Astrocyte (in vitro differentiated cells and primary cell): ENCODE measurements at regions not wholly inside any gene's neighbourhood (a gene's known extent, or its start where the extent isn't known, plus 50 kb on each side); places are given as distances from the start of the nearest gene placed in this dataset.

ENCODE experiments used
- DNase-seq: peaks from one replicate; pipeline ENCODE4 v3.0.0-alpha.2; 2010; ENCODE audit warnings: low read depth
- FAIRE-seq: peaks from 2 replicates; lab custom pipeline; 2011; peaks lifted over from hg19 to GRCh38; lab: Jason Lieb, UNC
- H2AFZ ChIP-seq: 2 replicates; pipeline ENCODE4 v1.6.0; 2012; ENCODE audit warnings: low read depth, low read length, inconsistent platforms
- H3K27ac ChIP-seq: 2 replicates; pipeline ENCODE4 v1.5.1; 2011; ENCODE audit warnings: low read depth, low read length, inconsistent platforms
- H3K27me3 ChIP-seq: 2 replicates; pipeline ENCODE4 v1.6.0; 2011; ENCODE audit warnings: low read length, inconsistent platforms; ENCODE audit not compliant: insufficient read depth
- H3K36me3 ChIP-seq: 2 replicates; pipeline ENCODE4 v1.5.1; 2011; ENCODE audit warnings: low read length, inconsistent platforms; ENCODE audit not compliant: insufficient read depth
- H3K4me1 ChIP-seq: 2 replicates; pipeline ENCODE4 v1.5.1; 2011; ENCODE audit warnings: low read length, inconsistent platforms; ENCODE audit not compliant: insufficient read depth
- H3K4me2 ChIP-seq: 2 replicates; pipeline ENCODE4 v1.6.0; 2012; ENCODE audit warnings: low read length, inconsistent platforms
- H3K4me3 ChIP-seq: 2 replicates; pipeline ENCODE4 v1.5.1; 2011; ENCODE audit warnings: low read depth, mild to moderate bottlenecking, low read length, inconsistent platforms; ENCODE audit not compliant: insufficient read depth
- H3K79me2 ChIP-seq: 2 replicates; pipeline ENCODE4 v1.6.0; 2012; ENCODE audit warnings: mild to moderate bottlenecking, low read length, inconsistent platforms; ENCODE audit not compliant: insufficient read depth
- H3K9ac ChIP-seq: 2 replicates; pipeline ENCODE4 v1.6.0; 2012; ENCODE audit warnings: mild to moderate bottlenecking, low read length, inconsistent platforms
- H3K9me3 ChIP-seq: 2 replicates; pipeline ENCODE4 v1.5.1; 2012; ENCODE audit warnings: low read depth, mild to moderate bottlenecking, low read length, inconsistent platforms; ENCODE audit not compliant: insufficient read depth
- H4K20me1 ChIP-seq: 2 replicates; pipeline ENCODE4 v1.6.0; 2012; ENCODE audit warnings: low read length, inconsistent platforms; ENCODE audit not compliant: insufficient read depth
- H3K27ac Mint-ChIP-seq: one replicate; pipeline ENCODE4 v1.8.0; 2021; ENCODE audit warnings: mild to moderate bottlenecking, mixed read lengths; ENCODE audit not compliant: unreplicated experiment
- H3K27me3 Mint-ChIP-seq: one replicate; pipeline ENCODE4 v1.8.0; 2021; ENCODE audit warnings: low read depth, mixed read lengths; ENCODE audit not compliant: unreplicated experiment
- H3K36me3 Mint-ChIP-seq: one replicate; pipeline ENCODE4 v1.8.0; 2021; ENCODE audit warnings: low read depth, mixed read lengths; ENCODE audit not compliant: unreplicated experiment
- H3K4me1 Mint-ChIP-seq: one replicate; pipeline ENCODE4 v1.8.0; 2021; ENCODE audit warnings: low read depth, mixed read lengths; ENCODE audit not compliant: unreplicated experiment
- H3K4me3 Mint-ChIP-seq: one replicate; pipeline ENCODE4 v1.8.0; 2021; ENCODE audit warnings: mild to moderate bottlenecking, moderate library complexity, mixed read lengths; ENCODE audit not compliant: unreplicated experiment
- H3K9me3 Mint-ChIP-seq: one replicate; pipeline ENCODE4 v1.8.0; 2021; ENCODE audit warnings: mild to moderate bottlenecking, mixed read lengths; ENCODE audit not compliant: unreplicated experiment
- EZH2 ChIP-seq: IDR thresholded peaks from 2 replicates; pipeline ENCODE4 v1.6.1; 2012; ENCODE audit warnings: mild to moderate bottlenecking, low read length, inconsistent platforms; ENCODE audit not compliant: insufficient read depth
- TF ChIP-seq, protein P1 (sequence below): IDR thresholded peaks from 2 replicates; pipeline ENCODE4 v1.5.1; 2011; ENCODE audit warnings: low read depth, mild to moderate bottlenecking, inconsistent platforms, low read length, moderate library complexity; ENCODE audit not compliant: insufficient read depth

DNA sequence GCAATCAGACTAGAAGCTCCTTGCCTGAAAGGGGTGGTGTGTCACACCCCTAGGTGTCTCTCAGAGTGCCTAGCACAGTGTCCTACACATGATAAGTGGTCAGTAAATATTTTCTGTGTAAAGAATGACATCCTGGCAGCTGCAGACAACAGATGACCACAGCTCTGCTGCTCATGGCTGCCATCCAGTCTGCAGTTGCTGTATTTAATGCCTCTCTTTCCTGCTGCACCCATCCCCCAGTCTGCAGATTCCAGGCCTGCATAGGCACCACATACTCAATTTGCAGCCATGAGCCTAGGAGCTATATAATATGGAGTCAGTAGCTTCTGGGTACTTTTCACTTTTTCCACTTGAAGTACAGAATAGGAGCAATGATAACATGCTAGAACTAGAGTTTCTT is 94.9 kb upstream of the NR4A3 start:
- DNase-seq (no peak), FAIRE-seq (no peak)
- H3K27me3 ChIP-seq: no peaks in the 10 kb centered on the region
- no peaks in the 10 kb centered on the region for H3K4me1 ChIP-seq
- H3K9me3 Mint-ChIP-seq: no peaks in the 10 kb centered on the region
- no peak overlapping the region for H2AFZ ChIP-seq
- H3K27me3 Mint-ChIP-seq: no peaks in the 10 kb centered on the region
- H3K4me3 ChIP-seq: no peak overlapping the region
- H3K4me2 ChIP-seq: no peak overlapping the region
- no peaks in the 10 kb centered on the region for H3K79me2 ChIP-seq
- H3K4me3 Mint-ChIP-seq: no peak overlapping the region
- H4K20me1 ChIP-seq: no peaks in the 10 kb centered on the region
- no peaks in the 10 kb centered on the region for H3K9me3 ChIP-seq
- no peaks in the 10 kb centered on the region for H3K36me3 ChIP-seq
- no peak overlapping the region for H3K9ac ChIP-seq
- TF ChIP-seq EZH2: no peak
- TF ChIP-seq, protein P1, sequence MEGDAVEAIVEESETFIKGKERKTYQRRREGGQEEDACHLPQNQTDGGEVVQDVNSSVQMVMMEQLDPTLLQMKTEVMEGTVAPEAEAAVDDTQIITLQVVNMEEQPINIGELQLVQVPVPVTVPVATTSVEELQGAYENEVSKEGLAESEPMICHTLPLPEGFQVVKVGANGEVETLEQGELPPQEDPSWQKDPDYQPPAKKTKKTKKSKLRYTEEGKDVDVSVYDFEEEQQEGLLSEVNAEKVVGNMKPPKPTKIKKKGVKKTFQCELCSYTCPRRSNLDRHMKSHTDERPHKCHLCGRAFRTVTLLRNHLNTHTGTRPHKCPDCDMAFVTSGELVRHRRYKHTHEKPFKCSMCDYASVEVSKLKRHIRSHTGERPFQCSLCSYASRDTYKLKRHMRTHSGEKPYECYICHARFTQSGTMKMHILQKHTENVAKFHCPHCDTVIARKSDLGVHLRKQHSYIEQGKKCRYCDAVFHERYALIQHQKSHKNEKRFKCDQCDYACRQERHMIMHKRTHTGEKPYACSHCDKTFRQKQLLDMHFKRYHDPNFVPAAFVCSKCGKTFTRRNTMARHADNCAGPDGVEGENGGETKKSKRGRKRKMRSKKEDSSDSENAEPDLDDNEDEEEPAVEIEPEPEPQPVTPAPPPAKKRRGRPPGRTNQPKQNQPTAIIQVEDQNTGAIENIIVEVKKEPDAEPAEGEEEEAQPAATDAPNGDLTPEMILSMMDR: no peak
- peaks cover 5% of the 10 kb centered on the region for H3K4me1 Mint-ChIP-seq
- no peak overlapping the region for H3K27ac Mint-ChIP-seq
- no peak overlapping the region for H3K27ac ChIP-seq
- H3K36me3 Mint-ChIP-seq: no peaks in the 10 kb centered on the region

- Histone ChIP-seq H3K27ac (no peak overlapping the region), H2AFZ (no peak overlapping the region), H3K36me3 (no peaks in the 10 kb centered on the region), H3K4me3 (no peak overlapping the region), H3K4me2 (no peak overlapping the region), H3K79me2 (no peaks in the 10 kb centered on the region), H3K27me3 (no peaks in the 10 kb centered on the region), H4K20me1 (no peaks in the 10 kb centered on the region), H3K9ac (no peak overlapping the region), H3K4me1 (no peaks in the 10 kb centered on the region), H3K9me3 (no peaks in the 10 kb centered on the region)
- no peaks in the 10 kb centered on the region for H3K9me3 Mint-ChIP-seq
- no peak overlapping the region for H3K27ac Mint-ChIP-seq
- H3K27me3 Mint-ChIP-seq: no peaks in the 10 kb centered on the region
- peaks cover 5% of the 10 kb centered on the region for H3K4me1 Mint-ChIP-seq
- no peak for DNase-seq
- H3K36me3 Mint-ChIP-seq: no peaks in the 10 kb centered on the region
- no peak overlapping the region for H3K4me3 Mint-ChIP-seq
- no peak for TF ChIP-seq EZH2
- TF ChIP-seq, protein P1: no peak
- FAIRE-seq: no peak
These were observed 91.6 kb upstream of the NR4A3 start for GRCh38 chr9:99730062-99730461.

GRCh38 chr9:99731950-99732349 is 89.7 kb upstream of the NR4A3 start:
- TF ChIP-seq, protein P1: no peak
- TF ChIP-seq EZH2: no peak
- Histone ChIP-seq H3K9ac (no peak overlapping the region), H3K4me3 (no peak overlapping the region), H3K79me2 (no peaks in the 10 kb centered on the region), H3K9me3 (no peaks in the 10 kb centered on the region), H4K20me1 (no peaks in the 10 kb centered on the region), H3K4me1 (no peaks in the 10 kb centered on the region), H3K27me3 (no peaks in the 10 kb centered on the region), H3K27ac (no peak overlapping the region), H2AFZ (no peak overlapping the region), H3K4me2 (no peak overlapping the region), H3K36me3 (no peaks in the 10 kb centered on the region)
- Mint-ChIP-seq H3K36me3 (no peaks in the 10 kb centered on the region), H3K4me3 (no peak overlapping the region), H3K27me3 (no peaks in the 10 kb centered on the region), H3K9me3 (no peaks in the 10 kb centered on the region), H3K4me1 (peaks cover 2% of the 10 kb centered on the region), H3K27ac (no peak overlapping the region)
- FAIRE-seq (no peak), DNase-seq (no peak)
